HepG2 (cell line): ENCODE measurements at regions not wholly inside any gene's neighbourhood (a gene's known extent, or its start where the extent isn't known, plus 50 kb on each side); places are given as distances from the start of the nearest gene placed in this dataset.

Source experiments
- ATAC-seq: fragments of 200-7000 bp; cut with Tn5 transposase; 3 replicates; pipeline ENCODE4 v1.9.1; 2020; ENCODE audit warnings: mild to moderate bottlenecking, moderate library complexity
- BruUV-seq: library from RNA; stranded (reverse); fragments of 400-500 nt; replicated peaks from 2 replicates; lab custom pipeline; 2021; lab: Mats Ljungman, UMichigan
- CTCF ChIA-PET: fragments of 300-600 bp; formaldehyde crosslinking; extraction: SDS; loops from one replicate; lab custom pipeline; 2021; ENCODE audit warnings: low total read pairs, inconsistent platforms, low intra/inter-chr PET ratio; lab: Yijun Ruan, JAX
- POLR2A ChIA-PET: fragments of 350-600 bp; sonication (Branson Sonifier 250); formaldehyde crosslinking; loops from one replicate; lab custom pipeline; 2020; ENCODE audit warnings: antibody characterized with exemption, inconsistent platforms; lab: Yijun Ruan, JAX
- DNase-seq: peaks from one replicate; pipeline ENCODE4 v3.0.0-alpha.2; 2015; ENCODE audit warnings: low spot score
- FAIRE-seq: peaks from 3 replicates; lab custom pipeline; 2011; peaks lifted over from hg19 to GRCh38; lab: Jason Lieb, UNC
- H2AFZ ChIP-seq: one replicate; pipeline ENCODE4 v1.6.1; 2011; ENCODE audit warnings: low read length, inconsistent platforms
- H3K27ac ChIP-seq: fragments of 300-600 bp; 3 replicates; pipeline ENCODE4 v1.8.0; 2011; ENCODE audit warnings: mixed run types, mild to moderate bottlenecking, mixed read lengths, low read length, inconsistent platforms; ENCODE audit not compliant: insufficient read depth; ENCODE audit errors: extremely low read length
- H3K27me3 ChIP-seq, 2 experiments: fragments of 200-600 bp in 1 of 2; 2 replicates in 1 of 2; 3 replicates in 1 of 2; pipeline versions ENCODE4 v1.6.0 to v1.8.0; 2011; ENCODE audit warnings: low read length in 2 of 2, mild to moderate bottlenecking in 2 of 2, moderate library complexity in 2 of 2, inconsistent platforms in 1 of 2; ENCODE audit not compliant: insufficient read depth in 2 of 2, control insufficient read depth in 1 of 2
- H3K36me3 ChIP-seq, 2 experiments: fragments of 200-600 bp in 1 of 2; replicated peaks in 1 of 2; 2 replicates in 1 of 2; 3 replicates in 1 of 2; pipeline versions ENCODE4 v1.5.1 to v1.8.0; 2011; ENCODE audit warnings: low read length in 2 of 2, inconsistent platforms in 1 of 2; ENCODE audit not compliant: insufficient read depth in 2 of 2, control insufficient read depth in 1 of 2
- H3K4me1 ChIP-seq: 2 replicates; pipeline ENCODE4 v1.5.1; 2012; ENCODE audit warnings: low read length, inconsistent platforms; ENCODE audit not compliant: insufficient read depth
- H3K4me2 ChIP-seq: 2 replicates; pipeline ENCODE4 v1.6.0; 2011; ENCODE audit warnings: low read depth, low read length, inconsistent platforms
- H3K4me3 ChIP-seq, 3 experiments: fragments of 200-600 bp in 1 of 3; sonication (generic), shearing (Covaris generic) in 1 of 3; replicated peaks in 1 of 3; 2 replicates each; pipeline ENCODE4 v1.5.1; 2011 to 2016; ENCODE audit warnings: low read length in 3 of 3, inconsistent platforms in 2 of 3, low read depth in 2 of 3, mild to moderate bottlenecking in 2 of 3, control low read depth in 1 of 3, mixed read lengths in 1 of 3; ENCODE audit not compliant: insufficient read depth in 1 of 3
- H3K79me2 ChIP-seq: one replicate; pipeline ENCODE4 v1.6.1; 2011; ENCODE audit warnings: low read length, inconsistent platforms; ENCODE audit not compliant: insufficient read depth
- H3K9ac ChIP-seq: 2 replicates; pipeline ENCODE4 v1.6.0; 2011; ENCODE audit warnings: mild to moderate bottlenecking, low read depth, low read length, inconsistent platforms; ENCODE audit not compliant: insufficient read depth
- H3K9me3 ChIP-seq: 2 replicates; pipeline ENCODE4 v1.5.1; 2012; ENCODE audit warnings: mild to moderate bottlenecking, low read length
- H4K20me1 ChIP-seq: 2 replicates; pipeline ENCODE4 v1.6.0; 2011; ENCODE audit warnings: inconsistent platforms, mild to moderate bottlenecking, low read length, moderate library complexity; ENCODE audit not compliant: insufficient read depth
- GABPB1 ChIP-seq: IDR thresholded peaks from 2 replicates; pipeline ENCODE4 v1.6.1; 2016; ENCODE audit warnings: mild to moderate bottlenecking, missing genetic modification reagents, moderate library complexity, missing compliant biosample characterization
- HNRNPL ChIP-seq: fragments of 200-400 bp; formaldehyde crosslinking; IDR thresholded peaks from 2 replicates; pipeline ENCODE4 v1.6.1; 2017; ENCODE audit warnings: mild to moderate bottlenecking, low read depth, low read length
- POLR2AphosphoS2 ChIP-seq: IDR thresholded peaks from 2 replicates; pipeline ENCODE4 v1.6.1; 2011; ENCODE audit warnings: low read depth, low read length, improper control_type of control experiment
- STAG1 ChIP-seq: sonication (generic); formaldehyde crosslinking; IDR thresholded peaks from 2 replicates; pipeline ENCODE4 v1.4.0; 2020; ENCODE audit warnings: missing genetic modification reagents
- ZNF646 ChIP-seq: sonication (generic); formaldehyde crosslinking; IDR thresholded peaks from 2 replicates; pipeline ENCODE4 v1.9.0; 2021; ENCODE audit warnings: mild to moderate bottlenecking, missing genetic modification reagents
- WGBS: methylation state at CpG from one replicate; pipeline ENCODE4 v1.1.6; 2017; ENCODE audit warnings: low lambda C conversion rate; 5-methylcytosine and 5-hydroxymethylcytosine counted together
- in situ Hi-C: cut with HindIII; loops from 2 replicates; pipeline ENCODE4 v1.10.0; 2017; ENCODE audit warnings: low pct_unique_long_range_greater_than_20kb; ENCODE audit not compliant: extremely low pct_ligation_motif_present
- intact Hi-C: fragments of 100-400 bp; cut with micrococcal nuclease; formaldehyde crosslinking; loops from one replicate; pipeline ENCODE4 v1.10.0; 2022; ENCODE audit not compliant: unreplicated experiment
- TF ChIP-seq, protein P1 (sequence below): sonication (generic); formaldehyde crosslinking; IDR thresholded peaks from 2 replicates; pipeline ENCODE4 v1.4.0; 2020; ENCODE audit warnings: missing genetic modification reagents
- TF ChIP-seq, protein P2 (sequence below): sonication (generic); formaldehyde crosslinking; IDR thresholded peaks from 2 replicates; pipeline ENCODE4 v1.4.0; 2020; ENCODE audit warnings: missing genetic modification reagents
- TF ChIP-seq, protein P3 (sequence below): sonication (generic); formaldehyde crosslinking; IDR thresholded peaks from 2 replicates; pipeline ENCODE4 v1.4.0; 2020; ENCODE audit warnings: missing genetic modification reagents

GRCh38 chr9:96026655-96027213, 151.2 kb downstream of the ERCC6L2 start (continued):
- TF ChIP-seq ZNF646 (CRISPR knock-in tag) (peak; percentile 78), HNRNPL (peak; percentile 60; the same call in 1 of the 2 replicates)
- TF ChIP-seq, protein P1, sequence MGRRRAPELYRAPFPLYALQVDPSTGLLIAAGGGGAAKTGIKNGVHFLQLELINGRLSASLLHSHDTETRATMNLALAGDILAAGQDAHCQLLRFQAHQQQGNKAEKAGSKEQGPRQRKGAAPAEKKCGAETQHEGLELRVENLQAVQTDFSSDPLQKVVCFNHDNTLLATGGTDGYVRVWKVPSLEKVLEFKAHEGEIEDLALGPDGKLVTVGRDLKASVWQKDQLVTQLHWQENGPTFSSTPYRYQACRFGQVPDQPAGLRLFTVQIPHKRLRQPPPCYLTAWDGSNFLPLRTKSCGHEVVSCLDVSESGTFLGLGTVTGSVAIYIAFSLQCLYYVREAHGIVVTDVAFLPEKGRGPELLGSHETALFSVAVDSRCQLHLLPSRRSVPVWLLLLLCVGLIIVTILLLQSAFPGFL = no peak
- TF ChIP-seq, all 625 proteins: peak for 2

DNA sequence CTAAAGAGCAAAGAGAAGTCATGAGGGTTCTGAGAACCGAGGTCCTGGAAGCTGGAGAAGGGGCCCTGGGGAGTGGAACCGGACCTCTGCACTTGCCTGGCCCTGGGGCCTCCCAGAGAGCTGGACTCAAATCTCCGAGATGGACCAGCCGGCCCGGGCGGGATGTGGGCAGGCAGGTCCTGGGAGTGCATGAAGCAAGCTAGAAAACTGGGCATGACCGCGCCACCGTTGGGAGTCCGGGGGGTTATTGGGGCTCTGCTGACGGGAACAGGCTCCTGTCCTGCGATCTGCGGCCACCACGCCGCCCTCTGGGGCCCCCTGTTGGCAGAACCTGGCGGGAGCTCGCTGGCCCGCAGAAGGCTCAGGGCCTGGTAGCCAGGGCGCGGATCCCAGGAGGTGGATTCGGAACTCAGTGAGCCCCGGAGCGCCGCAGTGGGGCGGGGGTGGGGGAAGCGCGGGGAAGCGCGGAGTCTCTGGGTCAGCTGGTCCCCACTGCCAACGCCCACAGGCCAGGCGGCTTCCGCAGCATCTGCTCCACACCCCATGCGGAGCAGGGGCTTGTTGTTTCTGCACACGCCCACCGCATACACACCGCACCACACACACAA, 150.6 kb downstream of the ERCC6L2 start:
- ChIA-PET POLR2A (no interaction called here), CTCF (no interaction called here)
- H3K27me3 ChIP-seq = peaks cover 0 to 28% of the 10 kb centered on the region in 2 experiments; a peak in 3 of 5 replicates
- no peak overlapping the region for H3K27ac ChIP-seq
- no peak overlapping the region for H3K4me3 ChIP-seq
- FAIRE-seq (no peak), DNase-seq (no peak), ATAC-seq (no peak)
- intact Hi-C loops (no loop called here), in situ Hi-C loops (no loop called here)
- BruUV-seq = no TSS peak
- no peaks in the 10 kb centered on the region for H3K36me3 ChIP-seq
- no peaks in the 10 kb centered on the region for H4K20me1 ChIP-seq
- no peak overlapping the region for H3K9ac ChIP-seq
- H2AFZ ChIP-seq = no peak overlapping the region
- WGBS = 81% methylated on average over 9 of the region's 36 CpGs
- peaks cover 4% of the 10 kb centered on the region; the same call in 1 of the 2 replicates for H3K4me1 ChIP-seq
- H3K4me2 ChIP-seq = no peak overlapping the region
- H3K79me2 ChIP-seq = no peaks in the 10 kb centered on the region
- H3K9me3 ChIP-seq = no peaks in the 10 kb centered on the region
- TF ChIP-seq, protein P2, sequence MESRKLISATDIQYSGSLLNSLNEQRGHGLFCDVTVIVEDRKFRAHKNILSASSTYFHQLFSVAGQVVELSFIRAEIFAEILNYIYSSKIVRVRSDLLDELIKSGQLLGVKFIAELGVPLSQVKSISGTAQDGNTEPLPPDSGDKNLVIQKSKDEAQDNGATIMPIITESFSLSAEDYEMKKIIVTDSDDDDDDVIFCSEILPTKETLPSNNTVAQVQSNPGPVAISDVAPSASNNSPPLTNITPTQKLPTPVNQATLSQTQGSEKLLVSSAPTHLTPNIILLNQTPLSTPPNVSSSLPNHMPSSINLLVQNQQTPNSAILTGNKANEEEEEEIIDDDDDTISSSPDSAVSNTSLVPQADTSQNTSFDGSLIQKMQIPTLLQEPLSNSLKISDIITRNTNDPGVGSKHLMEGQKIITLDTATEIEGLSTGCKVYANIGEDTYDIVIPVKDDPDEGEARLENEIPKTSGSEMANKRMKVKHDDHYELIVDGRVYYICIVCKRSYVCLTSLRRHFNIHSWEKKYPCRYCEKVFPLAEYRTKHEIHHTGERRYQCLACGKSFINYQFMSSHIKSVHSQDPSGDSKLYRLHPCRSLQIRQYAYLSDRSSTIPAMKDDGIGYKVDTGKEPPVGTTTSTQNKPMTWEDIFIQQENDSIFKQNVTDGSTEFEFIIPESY = peak; percentile 65
- TF ChIP-seq STAG1 (CRISPR knock-in tag) (peak; percentile 43), GABPB1 (CRISPR knock-in tag) (no peak), POLR2AphosphoS2 (no peak)
- TF ChIP-seq, protein P3, sequence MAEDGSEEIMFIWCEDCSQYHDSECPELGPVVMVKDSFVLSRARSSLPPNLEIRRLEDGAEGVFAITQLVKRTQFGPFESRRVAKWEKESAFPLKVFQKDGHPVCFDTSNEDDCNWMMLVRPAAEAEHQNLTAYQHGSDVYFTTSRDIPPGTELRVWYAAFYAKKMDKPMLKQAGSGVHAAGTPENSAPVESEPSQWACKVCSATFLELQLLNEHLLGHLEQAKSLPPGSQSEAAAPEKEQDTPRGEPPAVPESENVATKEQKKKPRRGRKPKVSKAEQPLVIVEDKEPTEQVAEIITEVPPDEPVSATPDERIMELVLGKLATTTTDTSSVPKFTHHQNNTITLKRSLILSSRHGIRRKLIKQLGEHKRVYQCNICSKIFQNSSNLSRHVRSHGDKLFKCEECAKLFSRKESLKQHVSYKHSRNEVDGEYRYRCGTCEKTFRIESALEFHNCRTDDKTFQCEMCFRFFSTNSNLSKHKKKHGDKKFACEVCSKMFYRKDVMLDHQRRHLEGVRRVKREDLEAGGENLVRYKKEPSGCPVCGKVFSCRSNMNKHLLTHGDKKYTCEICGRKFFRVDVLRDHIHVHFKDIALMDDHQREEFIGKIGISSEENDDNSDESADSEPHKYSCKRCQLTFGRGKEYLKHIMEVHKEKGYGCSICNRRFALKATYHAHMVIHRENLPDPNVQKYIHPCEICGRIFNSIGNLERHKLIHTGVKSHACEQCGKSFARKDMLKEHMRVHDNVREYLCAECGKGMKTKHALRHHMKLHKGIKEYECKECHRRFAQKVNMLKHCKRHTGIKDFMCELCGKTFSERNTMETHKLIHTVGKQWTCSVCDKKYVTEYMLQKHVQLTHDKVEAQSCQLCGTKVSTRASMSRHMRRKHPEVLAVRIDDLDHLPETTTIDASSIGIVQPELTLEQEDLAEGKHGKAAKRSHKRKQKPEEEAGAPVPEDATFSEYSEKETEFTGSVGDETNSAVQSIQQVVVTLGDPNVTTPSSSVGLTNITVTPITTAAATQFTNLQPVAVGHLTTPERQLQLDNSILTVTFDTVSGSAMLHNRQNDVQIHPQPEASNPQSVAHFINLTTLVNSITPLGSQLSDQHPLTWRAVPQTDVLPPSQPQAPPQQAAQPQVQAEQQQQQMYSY (CRISPR knock-in tag) = no peak
